HG03196 (cell line): ENCODE measurements at regions not wholly inside any gene's neighbourhood (a gene's known extent, or its start where the extent isn't known, plus 50 kb on each side); places are given as distances from the start of the nearest gene placed in this dataset.
"Not testable (repeated sequence)": the region's sequence is repeated elsewhere in the genome, so short reads cannot be mapped to it uniquely, and the experiment has no call there.

Experiments
- ATAC-seq: cut with Tn5 transposase; IDR thresholded peaks from one replicate; pipeline ENCODE4 v1.9.1; 2021; ENCODE audit not compliant: unreplicated experiment

DNA sequence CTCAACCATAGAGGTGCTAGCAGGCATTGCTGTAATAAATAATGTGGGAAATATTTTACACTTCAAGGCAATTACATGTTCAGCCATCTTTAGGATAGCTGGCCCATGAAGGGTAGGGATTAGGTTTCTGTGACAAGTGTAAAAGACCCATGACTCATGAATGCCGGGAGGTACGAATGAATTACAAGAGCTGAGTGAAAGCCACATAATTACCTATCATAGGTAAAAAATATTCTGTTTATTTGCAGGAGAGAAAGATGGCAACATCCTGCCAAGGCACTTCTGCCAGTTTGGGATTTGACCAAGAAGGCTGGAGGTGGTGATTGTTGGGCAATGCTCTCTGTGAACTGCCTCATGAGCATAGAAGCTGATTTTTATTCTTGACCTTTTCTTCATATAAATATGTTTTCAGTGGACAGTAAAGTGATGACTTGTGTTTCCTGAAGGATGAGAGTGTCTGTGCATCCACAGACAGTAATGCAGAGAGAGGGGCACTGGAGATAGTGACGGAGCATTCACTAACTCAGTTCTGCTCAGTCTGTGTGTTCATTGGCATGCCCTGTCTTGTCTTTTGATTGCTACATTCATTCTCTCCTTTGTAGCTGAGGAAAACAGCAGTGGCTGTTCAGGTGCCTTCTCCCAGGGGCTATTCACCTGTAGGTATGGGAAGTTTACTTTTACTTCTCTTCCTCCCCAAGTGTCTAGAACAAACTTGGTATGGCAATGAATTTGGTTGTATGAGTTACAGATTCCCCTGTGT is 481.1 kb downstream of the TFAP2B start:
- no peak for ATAC-seq

DNA sequence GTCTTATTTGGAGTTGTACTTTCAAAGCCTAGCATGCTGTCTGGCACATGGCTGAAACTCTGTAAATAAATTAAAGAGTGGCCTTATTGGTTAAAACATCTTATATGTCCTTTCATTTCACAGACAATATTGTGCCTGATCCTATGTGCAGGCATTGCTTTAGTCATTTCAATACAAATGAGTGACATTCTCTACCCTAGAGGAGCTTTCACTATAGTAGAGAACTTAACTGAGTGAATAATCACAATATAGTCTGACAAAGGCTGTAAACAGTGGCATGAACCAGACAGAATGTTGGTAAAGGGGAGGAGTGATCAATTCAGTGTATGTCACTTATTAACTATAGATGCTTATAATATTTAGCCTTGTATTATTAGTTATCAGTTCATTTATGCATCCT is 481.8 kb downstream of the TFAP2B start:
- peak; percentile 48 for ATAC-seq

DNA sequence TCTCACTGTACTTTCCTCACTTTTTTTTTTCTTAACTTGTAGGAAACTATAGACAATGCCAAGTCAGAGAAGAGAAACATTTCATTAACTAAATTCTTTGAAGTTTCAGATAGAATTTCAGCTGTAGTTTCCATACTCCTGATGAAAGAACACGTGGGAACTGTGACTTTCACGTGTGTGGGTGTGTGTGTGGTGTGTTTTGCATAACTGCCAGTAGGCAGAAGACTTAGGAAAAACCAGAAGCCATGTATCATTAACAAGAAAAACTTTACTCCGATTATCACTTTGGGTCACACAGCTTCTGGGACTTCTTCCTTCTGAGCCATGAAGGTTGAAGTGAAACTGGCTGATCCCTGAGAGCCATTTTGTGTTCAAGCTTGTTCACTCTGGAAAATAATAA is 483.3 kb downstream of the TFAP2B start:
- no peak for ATAC-seq

GRCh38 chr6:51302431-51302830 is 483.8 kb downstream of the TFAP2B start:
- no peak for ATAC-seq

- no peak for ATAC-seq
These were observed 484.7 kb downstream of the TFAP2B start for GRCh38 chr6:51303338-51303737.

DNA sequence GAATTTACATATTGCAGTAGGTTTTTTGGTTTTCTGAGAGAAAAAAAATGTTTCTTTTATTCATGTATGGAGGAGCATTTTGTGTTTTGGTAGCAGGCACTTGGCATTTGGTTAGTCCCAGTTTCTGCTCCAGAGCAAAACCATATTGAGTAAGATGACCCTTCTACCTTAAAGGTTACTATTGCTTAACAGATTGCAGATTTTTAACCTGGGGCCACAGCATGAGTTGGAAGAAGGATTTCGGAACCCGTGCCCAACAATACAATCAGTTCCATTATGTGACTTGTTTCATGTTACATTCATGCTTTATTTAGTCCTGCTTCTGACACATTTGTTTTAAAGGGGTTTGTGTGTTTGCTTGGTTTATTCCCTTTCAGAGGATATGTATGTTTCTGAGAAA is 496.3 kb downstream of the TFAP2B start:
- no peak for ATAC-seq

- ATAC-seq, result no peak
These were observed 500.0 kb downstream of the TFAP2B start for GRCh38 chr6:51318674-51319073.

DNA sequence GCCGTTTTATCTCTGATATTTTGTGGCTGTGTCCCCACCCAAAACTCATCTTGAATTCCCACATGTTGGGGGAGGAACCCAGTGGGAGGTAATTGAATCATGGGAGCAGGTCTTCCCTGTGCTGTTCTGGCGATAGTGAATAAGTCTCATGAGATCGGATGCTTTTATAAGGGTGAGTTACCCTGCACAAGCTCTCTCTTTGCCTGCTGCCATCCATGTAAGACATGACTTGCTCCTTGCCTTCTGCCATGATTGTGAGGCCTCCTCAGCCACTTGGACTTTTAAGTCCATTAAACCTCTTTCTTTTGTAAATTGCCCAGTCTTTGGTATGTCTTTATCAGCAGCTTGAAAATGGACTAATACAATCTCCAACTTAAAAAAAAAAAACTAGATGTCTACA is 502.8 kb downstream of the TFAP2B start:
- ATAC-seq, result not testable (repeated sequence)

DNA sequence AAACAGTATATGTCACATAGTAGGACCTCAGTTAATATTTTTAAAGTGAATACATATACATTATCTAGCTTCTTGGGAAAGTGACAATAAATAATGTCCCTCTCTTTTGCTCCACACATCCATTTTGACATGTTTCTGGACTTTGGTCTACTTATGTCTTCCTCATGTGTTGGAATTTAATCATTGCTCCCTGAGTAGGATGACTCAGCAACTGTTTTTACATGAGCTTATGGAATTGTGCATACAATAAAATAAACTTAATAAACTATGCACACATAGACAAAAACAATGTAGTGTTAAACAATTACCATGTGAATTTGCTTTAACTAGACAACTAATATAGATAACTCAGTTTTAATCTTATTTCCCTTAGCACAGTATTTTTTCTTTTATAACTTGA is 503.8 kb downstream of the TFAP2B start:
- ATAC-seq, result no peak

GRCh38 chr6:51323056-51323455 is 504.4 kb downstream of the TFAP2B start:
- ATAC-seq, result no peak

- ATAC-seq, result no peak
These were observed 512.3 kb downstream of the TFAP2B start for GRCh38 chr6:51330971-51331370.

DNA sequence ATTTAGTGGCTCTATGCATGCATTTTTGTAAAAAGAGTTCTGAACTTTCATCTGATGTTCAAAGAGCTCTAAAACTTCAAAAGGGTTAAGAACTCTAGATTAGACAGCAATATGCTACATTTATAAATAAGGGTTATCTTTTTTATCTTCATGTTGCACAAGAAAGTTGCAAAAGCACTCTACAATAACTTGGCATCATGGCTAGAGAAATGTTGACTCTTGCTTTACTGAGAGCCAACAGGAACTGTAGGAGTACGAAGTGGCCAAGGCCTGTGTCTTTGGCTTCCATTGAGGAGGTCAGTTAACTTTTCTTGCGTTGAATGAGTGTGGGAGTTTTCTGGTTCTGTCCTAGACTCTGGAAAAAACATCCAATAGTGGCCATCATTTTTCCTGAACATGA is 516.9 kb downstream of the TFAP2B start:
- ATAC-seq, result no peak

DNA sequence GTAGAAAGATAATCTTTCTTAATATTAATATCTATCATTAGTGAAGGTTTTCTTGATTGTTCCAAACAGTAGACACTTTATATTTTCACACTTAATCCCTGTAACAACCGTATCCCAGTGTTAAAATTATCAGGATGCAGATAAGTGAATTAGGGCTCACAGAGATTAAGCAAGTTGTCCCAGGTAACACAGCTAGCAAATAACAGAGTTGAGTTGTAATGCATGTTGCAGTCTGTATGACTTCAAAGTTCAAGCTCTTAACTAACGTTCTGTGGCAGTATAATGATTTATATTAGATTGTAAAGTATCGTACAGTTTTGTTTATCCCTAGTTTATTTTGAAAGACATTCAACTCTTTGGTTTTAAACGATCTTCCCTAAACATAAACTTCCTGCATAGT is 517.5 kb downstream of the TFAP2B start:
- no peak for ATAC-seq

- ATAC-seq, result no peak
These were observed 518.6 kb downstream of the TFAP2B start for GRCh38 chr6:51337277-51337676.

DNA sequence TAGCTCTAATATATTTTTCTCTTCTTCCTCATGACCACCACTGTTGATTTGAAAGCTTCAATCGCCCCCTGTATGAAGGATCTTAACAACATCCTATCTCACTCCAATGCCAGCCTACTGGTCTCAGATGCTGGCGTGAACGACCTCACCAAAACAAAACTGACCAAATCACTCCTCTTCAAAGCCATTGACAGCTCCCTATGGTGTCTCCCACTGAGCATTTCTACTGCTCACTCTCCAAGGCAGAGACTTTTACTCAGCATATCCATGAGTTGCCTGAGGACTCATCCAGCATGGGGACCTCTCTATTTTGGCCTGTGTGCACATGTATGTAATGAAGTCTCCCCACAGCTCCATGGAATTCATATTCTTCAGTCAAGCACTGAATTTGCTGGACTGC is 520.4 kb downstream of the TFAP2B start:
- no peak for ATAC-seq

DNA sequence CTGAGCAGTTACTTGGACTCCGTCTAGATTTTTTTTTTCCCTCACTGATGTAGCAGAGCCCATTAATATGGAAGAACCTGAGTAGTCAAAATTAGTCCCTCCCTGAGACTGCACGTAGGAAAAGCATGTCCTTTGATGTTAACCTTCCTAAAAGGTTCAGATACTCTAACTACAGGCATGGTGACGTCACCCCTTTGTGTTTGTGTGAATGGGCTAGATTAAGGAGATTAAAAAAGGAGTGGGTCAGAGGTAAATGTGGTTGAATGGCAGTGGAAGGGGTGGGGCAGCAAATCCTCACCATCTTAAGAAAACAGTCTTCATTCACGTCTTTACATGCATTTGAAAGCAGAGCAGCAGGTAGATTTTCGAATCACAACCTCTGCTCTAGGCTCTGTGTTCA is 521.1 kb downstream of the TFAP2B start:
- ATAC-seq, result no peak

- no peak for ATAC-seq
These were observed 523.7 kb downstream of the TFAP2B start for GRCh38 chr6:51342393-51342792.

DNA sequence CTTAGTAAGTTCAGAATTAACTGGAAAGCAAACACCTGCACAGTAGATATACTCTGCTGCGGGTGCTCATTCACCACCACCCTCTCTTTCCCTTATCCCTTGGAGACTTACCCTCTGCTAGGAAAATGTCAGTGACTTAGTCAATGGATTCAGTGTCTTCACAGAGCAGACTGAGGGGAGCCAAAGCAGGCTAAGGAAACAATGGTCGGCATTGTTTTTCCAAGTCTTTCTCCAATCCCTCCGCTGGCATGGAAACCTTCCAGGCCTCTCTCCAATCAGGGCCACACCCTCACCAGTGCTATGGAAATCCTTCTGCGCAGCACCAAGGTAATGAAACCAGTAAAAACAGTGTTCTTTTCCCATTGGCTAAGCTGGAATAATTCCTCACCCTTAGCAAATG is 531.2 kb downstream of the TFAP2B start:
- ATAC-seq, result no peak

DNA sequence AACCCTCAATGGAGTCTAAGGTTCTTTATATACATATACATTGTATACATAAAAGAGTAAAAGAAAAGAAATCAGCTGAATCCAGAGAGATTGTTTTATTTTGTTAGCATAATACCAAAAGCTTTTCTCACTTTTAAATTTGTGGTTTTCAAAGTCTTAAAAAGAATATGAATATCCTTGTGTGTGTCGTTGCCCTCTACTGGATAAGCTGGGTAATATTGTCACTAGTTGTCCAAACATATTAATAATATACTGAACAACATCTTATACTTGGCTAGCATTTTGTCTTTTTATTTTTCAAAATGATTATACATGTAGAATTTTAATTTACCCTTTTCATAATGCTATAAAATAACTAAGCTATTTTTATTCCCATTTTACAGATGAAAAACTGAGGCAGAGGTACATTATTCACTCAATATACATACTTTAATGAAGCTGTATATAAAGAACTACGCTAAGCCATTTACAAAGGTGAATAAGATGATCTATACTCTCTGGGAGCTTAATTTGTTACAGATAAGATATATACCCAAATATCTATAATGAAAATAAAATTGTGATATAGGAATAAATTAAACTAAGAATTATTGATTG is 531.7 kb downstream of the TFAP2B start:
- no peak for ATAC-seq

DNA sequence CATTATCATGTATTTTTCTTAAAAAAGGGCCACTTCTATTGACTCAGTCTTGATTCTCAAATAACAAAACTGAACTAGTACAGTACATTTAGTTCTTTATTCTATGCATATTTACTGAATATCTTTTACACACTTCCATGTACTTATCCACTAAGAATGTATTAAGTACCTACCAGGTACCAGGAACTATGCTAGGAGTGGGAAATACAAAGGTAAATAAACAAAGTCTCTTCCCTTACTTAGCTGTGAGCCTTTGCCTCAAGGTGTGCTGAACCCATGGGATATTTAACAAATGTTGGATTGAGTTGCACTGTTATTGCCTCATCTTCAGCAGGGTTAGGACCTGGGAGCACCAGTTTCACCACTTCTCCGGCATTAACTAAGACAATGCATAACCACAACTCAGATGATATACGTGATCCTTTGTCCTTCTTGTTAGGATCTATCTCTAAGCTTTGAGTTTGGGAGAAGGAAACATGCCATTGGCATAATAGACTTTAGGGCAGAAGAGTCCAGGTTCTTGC is 533.9 kb downstream of the TFAP2B start:
- ATAC-seq, result no peak

DNA sequence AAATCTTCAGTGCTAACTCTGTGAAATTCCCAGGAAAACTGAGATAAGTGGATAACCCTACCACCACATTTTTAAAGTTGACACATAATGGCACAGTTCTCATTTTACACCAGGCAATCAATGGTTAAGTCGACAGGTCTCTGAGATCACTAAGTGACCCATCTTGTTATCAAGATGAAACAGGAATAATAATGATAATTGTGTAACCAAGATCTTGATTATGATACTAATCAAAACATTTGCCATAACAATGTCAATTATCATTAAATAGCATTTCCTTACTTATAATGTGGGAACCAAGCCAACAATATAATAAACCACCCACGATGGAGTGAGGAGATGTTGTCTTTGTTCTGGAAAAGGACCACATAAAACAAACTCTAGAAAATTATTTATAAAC is 541.6 kb downstream of the TFAP2B start:
- no peak for ATAC-seq

DNA sequence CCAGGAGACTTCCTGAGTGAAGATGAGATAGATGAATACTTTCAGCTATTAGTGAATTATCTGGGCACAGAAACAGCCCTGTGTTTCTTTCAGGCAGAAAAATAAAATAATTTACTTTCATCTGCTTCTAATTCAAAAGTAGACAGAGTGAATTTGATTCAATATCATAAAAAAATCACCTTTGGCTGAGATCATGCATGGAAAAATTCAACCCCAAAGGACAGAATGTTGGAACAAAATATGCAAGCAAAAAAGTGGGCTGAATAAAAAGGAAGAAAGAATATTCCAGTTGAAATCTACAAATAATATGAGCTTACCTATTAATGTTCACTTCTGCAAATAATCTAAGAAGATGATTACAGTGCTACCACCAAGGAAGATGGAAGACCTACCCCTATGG is 546.9 kb downstream of the TFAP2B start:
- no peak for ATAC-seq

GRCh38 chr6:51369485-51369884 is 550.8 kb downstream of the TFAP2B start:
- ATAC-seq, result no peak
